SK-N-SH (cell line): ENCODE measurements at regions not wholly inside any gene's neighbourhood (a gene's known extent, or its start where the extent isn't known, plus 50 kb on each side); places are given as distances from the start of the nearest gene placed in this dataset.

Experiments
- CTCF ChIA-PET: fragments of 300-600, 350-600 bp; formaldehyde crosslinking; extraction: SDS; loops from one replicate; lab custom pipeline; 2021; lab: Yijun Ruan, JAX
- POLR2A ChIA-PET: fragments of 350-600 bp; sonication (Branson Sonifier 250); formaldehyde crosslinking; extraction: SDS; loops from one replicate; lab custom pipeline; 2020; ENCODE audit warnings: antibody characterized with exemption, inconsistent platforms; lab: Yijun Ruan, JAX
- DNase-seq: peaks from one replicate; pipeline ENCODE4 v3.0.0; 2012
- H2AFZ ChIP-seq: fragments of 200-600 bp; sonication (generic); 2 replicates; pipeline ENCODE4 v1.8.1; 2016; ENCODE audit warnings: antibody characterized with exemption, mild to moderate bottlenecking, low read depth
- H3F3A ChIP-seq: fragments of 200-600 bp; sonication (generic); replicated peaks from 2 replicates; pipeline ENCODE3; 2016; ENCODE audit warnings: antibody characterized with exemption, mild to moderate bottlenecking; ENCODE audit not compliant: insufficient read depth
- H3K27ac ChIP-seq, 2 experiments: fragments of 200-500 bp in 1 of 2; fragments of 200-600 bp in 1 of 2; sonication (Bioruptor generic) in 1 of 2; sonication (generic), shearing (Covaris generic) in 1 of 2; 2 replicates each; pipeline versions ENCODE4 v1.5.1 to v1.6.1; 2014 to 2016; ENCODE audit warnings: low read depth in 2 of 2, inconsistent platforms in 1 of 2, low read length in 1 of 2, mild to moderate bottlenecking in 1 of 2, mixed read lengths in 1 of 2
- H3K27me3 ChIP-seq: fragments of 200-600 bp; sonication (generic), shearing (Covaris generic); 2 replicates; pipeline ENCODE4 v1.6.1; 2016; ENCODE audit warnings: mixed run types; ENCODE audit not compliant: insufficient read depth
- H3K36me3 ChIP-seq, 2 experiments: fragments of 200-500 bp in 1 of 2; fragments of 200-600 bp in 1 of 2; sonication (Bioruptor generic) in 1 of 2; sonication (generic) in 1 of 2; replicated peaks in 1 of 2; 2 replicates each; pipeline versions ENCODE3 to v1.5.1; 2014 to 2016; ENCODE audit warnings: low read length in 1 of 2, mild to moderate bottlenecking in 1 of 2; ENCODE audit not compliant: insufficient read depth in 2 of 2, control insufficient read depth in 1 of 2
- H3K4me1 ChIP-seq, 2 experiments: fragments of 200-500 bp in 1 of 2; fragments of 200-600 bp in 1 of 2; sonication (Bioruptor generic) in 1 of 2; sonication (generic), shearing (Covaris generic) in 1 of 2; 2 replicates each; pipeline versions ENCODE4 v1.5.1 to v1.6.1; 2014 to 2016; ENCODE audit warnings: low read depth in 1 of 2, low read length in 1 of 2, mixed run types in 1 of 2; ENCODE audit not compliant: insufficient read depth in 2 of 2, control insufficient read depth in 1 of 2
- H3K4me2 ChIP-seq: fragments of 200-600 bp; sonication (generic), shearing (Covaris generic); 2 replicates; pipeline ENCODE4 v1.6.1; 2017; ENCODE audit warnings: mixed run types
- H3K4me3 ChIP-seq, 2 experiments: fragments of 200-500 bp in 1 of 2; fragments of 200-600 bp in 1 of 2; sonication (Bioruptor generic) in 1 of 2; sonication (generic), shearing (Covaris generic) in 1 of 2; 2 replicates each; pipeline versions ENCODE4 v1.5.1 to v1.8.1; 2014 to 2016; ENCODE audit warnings: low read depth in 2 of 2, inconsistent platforms in 1 of 2, low read length in 1 of 2, mild to moderate bottlenecking in 1 of 2, mixed read lengths in 1 of 2, moderate library complexity in 1 of 2
- H3K79me2 ChIP-seq: fragments of 200-600 bp; sonication (generic); 2 replicates; pipeline ENCODE4 v1.8.1; 2017; ENCODE audit warnings: mild to moderate bottlenecking; ENCODE audit not compliant: insufficient read depth
- H3K9ac ChIP-seq: fragments of 200-600 bp; sonication (generic); 2 replicates; pipeline ENCODE4 v1.6.1; 2017; ENCODE audit warnings: mixed run types
- H3K9me2 ChIP-seq: fragments of 200-600 bp; sonication (generic); 2 replicates; pipeline ENCODE4 v1.6.1; 2017; ENCODE audit warnings: mixed run types
- H3K9me3 ChIP-seq: fragments of 200-600 bp; sonication (generic); 2 replicates; pipeline ENCODE4 v1.6.1; 2017; ENCODE audit warnings: mixed run types, mild to moderate bottlenecking, moderate library complexity
- H4K20me1 ChIP-seq: fragments of 200-600 bp; sonication (generic); 2 replicates; pipeline ENCODE4 v1.6.1; 2017; ENCODE audit warnings: mild to moderate bottlenecking, mixed run types; ENCODE audit not compliant: insufficient read depth
- CTCF ChIP-seq: fragments of 200-600 bp; sonication (generic); IDR thresholded peaks from 2 replicates; pipeline ENCODE4 v1.6.1; 2017; ENCODE audit warnings: antibody characterized with exemption, mild to moderate bottlenecking, moderate library complexity
- FOSL2 ChIP-seq: IDR thresholded peaks from 2 replicates; pipeline ENCODE4 v1.4.0; 2012; ENCODE audit warnings: low read depth, mild to moderate bottlenecking, moderate library complexity, borderline replicate concordance
- FOXM1 ChIP-seq: IDR thresholded peaks from 2 replicates; pipeline ENCODE4 v1.4.0; 2012; ENCODE audit warnings: low read depth, mild to moderate bottlenecking
- GATA2 ChIP-seq: sonication (generic); formaldehyde crosslinking; IDR thresholded peaks from 2 replicates; pipeline ENCODE4 v1.5.0; 2020; ENCODE audit warnings: mild to moderate bottlenecking, missing genetic modification reagents
- IRF3 ChIP-seq: fragments of 150-350 bp; IDR thresholded peaks from 2 replicates; pipeline ENCODE4 v1.6.1; 2016; ENCODE audit warnings: mild to moderate bottlenecking, low read depth, low read length
- MXI1 ChIP-seq: IDR thresholded peaks from 2 replicates; pipeline ENCODE4 v1.6.1; 2012; ENCODE audit warnings: mild to moderate bottlenecking, low read depth, low read length, improper control_type of control experiment
- NFIC ChIP-seq: IDR thresholded peaks from 2 replicates; pipeline ENCODE4 v1.4.0; 2012; ENCODE audit warnings: borderline replicate concordance
- NRF1 ChIP-seq: IDR thresholded peaks from 2 replicates; pipeline ENCODE4 v1.6.1; 2012; ENCODE audit warnings: low read depth, mild to moderate bottlenecking, low read length
- RCOR1 ChIP-seq: fragments of 150-350 bp; IDR thresholded peaks from 2 replicates; pipeline ENCODE4 v1.6.1; 2017; ENCODE audit warnings: antibody characterized with exemption, low read length
- REST ChIP-seq: IDR thresholded peaks from 2 replicates; pipeline ENCODE4 v1.6.1; 2012; ENCODE audit warnings: mild to moderate bottlenecking, low read depth, low read length, moderate library complexity
- RFX5 ChIP-seq: IDR thresholded peaks from 2 replicates; pipeline ENCODE4 v1.6.1; 2012; ENCODE audit warnings: mild to moderate bottlenecking, improper control_type of control experiment, low read length
- SMC3 ChIP-seq: IDR thresholded peaks from 2 replicates; pipeline ENCODE4 v1.6.1; 2012; ENCODE audit warnings: low read depth, low read length, improper control_type of control experiment
- TCF12 ChIP-seq: IDR thresholded peaks from 2 replicates; pipeline ENCODE4 v1.4.0; 2012
- TEAD4 ChIP-seq: IDR thresholded peaks from 2 replicates; pipeline ENCODE4 v1.4.0; 2012; ENCODE audit warnings: mild to moderate bottlenecking, borderline replicate concordance; ENCODE audit not compliant: insufficient read depth
- ZBTB33 ChIP-seq: IDR thresholded peaks from 2 replicates; pipeline ENCODE4 v1.4.0; 2012; ENCODE audit warnings: low read depth, borderline replicate concordance
- WGBS: methylation state at CpG from one replicate; pipeline ENCODE4 v1.1.6; 2017; ENCODE audit warnings: low lambda C conversion rate; 5-methylcytosine and 5-hydroxymethylcytosine counted together

GRCh38 chr18:27717250-27717649 lies 459.7 kb downstream of the CDH2 start:
- ChIA-PET CTCF (interaction anchor here (1.2 kb wide), 1 partner anchor 33 kb away, joined by 3 read pairs; no protein-coding TSS in a partner anchor), POLR2A (no interaction called here)
- H3K9me2 ChIP-seq = no peaks in the 10 kb centered on the region
- no peak overlapping the region for H3K4me2 ChIP-seq
- H3K4me3 ChIP-seq = no peak overlapping the region
- no peaks in the 10 kb centered on the region for H3F3A ChIP-seq
- H2AFZ ChIP-seq = no peak overlapping the region
- no peak for DNase-seq
- no peaks in the 10 kb centered on the region for H3K27me3 ChIP-seq
- H3K36me3 ChIP-seq = no peaks in the 10 kb centered on the region
- no peaks in the 10 kb centered on the region for H3K4me1 ChIP-seq
- WGBS = 72% methylated on average over 4 of the region's 4 CpGs
- H3K27ac ChIP-seq = no peak overlapping the region
- no peaks in the 10 kb centered on the region for H3K9me3 ChIP-seq
- H3K9ac ChIP-seq = no peak overlapping the region
- no peaks in the 10 kb centered on the region for H3K79me2 ChIP-seq
- no peaks in the 10 kb centered on the region for H4K20me1 ChIP-seq
- TF ChIP-seq MXI1 = no peak
- TF ChIP-seq TEAD4 = no peak
- no peak for TF ChIP-seq RFX5
- no peak for TF ChIP-seq NRF1

DNA sequence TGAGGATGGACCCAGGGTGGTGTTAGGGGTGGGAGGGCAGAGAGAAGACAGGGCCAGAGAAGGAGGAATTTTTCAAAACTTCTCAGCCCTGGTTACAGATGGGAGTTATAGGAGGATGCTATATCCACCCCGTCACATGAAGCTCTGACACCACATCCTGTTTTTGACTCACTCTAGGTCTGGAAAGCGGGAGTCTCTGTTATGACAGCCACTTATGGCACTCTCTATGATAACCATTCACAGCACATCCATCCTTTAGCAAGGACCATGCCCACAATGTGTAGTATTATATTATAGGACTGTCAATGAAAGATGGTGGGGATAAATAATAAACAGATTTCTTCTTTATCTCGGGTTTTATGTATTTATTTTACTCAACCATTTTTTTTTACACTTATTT lies 461.2 kb downstream of the CDH2 start:
- H3K4me2 ChIP-seq = no peak overlapping the region
- no peaks in the 10 kb centered on the region for H3K9me2 ChIP-seq
- no peak for DNase-seq
- H3F3A ChIP-seq = no peaks in the 10 kb centered on the region
- no peak overlapping the region for H2AFZ ChIP-seq
- no peaks in the 10 kb centered on the region for H4K20me1 ChIP-seq
- ChIA-PET CTCF (no interaction called here), POLR2A (no interaction called here)
- H3K27me3 ChIP-seq = no peaks in the 10 kb centered on the region
- TF ChIP-seq FOXM1 (no peak), MXI1 (no peak), TCF12 (no peak), REST (no peak), SMC3 (no peak), IRF3 (no peak), FOSL2 (no peak), CTCF (no peak), RFX5 (no peak), RCOR1 (no peak), NRF1 (no peak), NFIC (no peak), GATA2 (no peak), ZBTB33 (no peak)
- 57% methylated on average over 3 of the region's 3 CpGs for whole genome bisulfite sequencing
- H3K36me3 ChIP-seq = no peaks in the 10 kb centered on the region
- H3K9me3 ChIP-seq = no peaks in the 10 kb centered on the region
- H3K4me1 ChIP-seq = no peaks in the 10 kb centered on the region
- no peak overlapping the region for H3K9ac ChIP-seq
- H3K4me3 ChIP-seq = no peak overlapping the region
- H3K79me2 ChIP-seq = no peaks in the 10 kb centered on the region
- no peak overlapping the region for H3K27ac ChIP-seq
